ENCODE measurements at regions not wholly inside any gene's neighbourhood (a gene's known extent, or its start where the extent isn't known, plus 50 kb on each side); places are given as distances from the start of the nearest gene placed in this dataset.
A peak's percentile ranks its signal among the peaks of the same experiment; 100 is the strongest.

DNA sequence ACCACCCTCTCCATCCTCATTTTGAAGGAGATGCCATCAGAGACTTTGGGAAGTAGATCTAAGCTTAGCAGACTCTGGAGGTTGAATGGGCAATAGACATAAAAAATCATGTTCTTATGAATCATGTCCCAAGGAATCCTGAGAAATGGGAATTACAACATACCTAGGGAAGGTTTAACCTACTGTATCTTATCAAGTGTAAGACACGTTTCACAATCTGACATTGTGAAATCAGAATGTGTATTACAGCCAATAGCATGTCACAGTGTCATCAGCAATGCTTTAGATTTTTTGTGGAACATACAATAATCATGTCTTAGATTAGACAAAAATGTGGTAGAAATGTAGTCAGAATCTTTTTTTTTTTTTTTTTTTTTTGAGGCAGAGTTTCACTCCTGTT, 332.4 kb upstream of the TLE3 start:
- DNase-seq (ENCODE audit: extremely low read depth in 1 of 2, low read depth in 1 of 2), result no peak

DNA sequence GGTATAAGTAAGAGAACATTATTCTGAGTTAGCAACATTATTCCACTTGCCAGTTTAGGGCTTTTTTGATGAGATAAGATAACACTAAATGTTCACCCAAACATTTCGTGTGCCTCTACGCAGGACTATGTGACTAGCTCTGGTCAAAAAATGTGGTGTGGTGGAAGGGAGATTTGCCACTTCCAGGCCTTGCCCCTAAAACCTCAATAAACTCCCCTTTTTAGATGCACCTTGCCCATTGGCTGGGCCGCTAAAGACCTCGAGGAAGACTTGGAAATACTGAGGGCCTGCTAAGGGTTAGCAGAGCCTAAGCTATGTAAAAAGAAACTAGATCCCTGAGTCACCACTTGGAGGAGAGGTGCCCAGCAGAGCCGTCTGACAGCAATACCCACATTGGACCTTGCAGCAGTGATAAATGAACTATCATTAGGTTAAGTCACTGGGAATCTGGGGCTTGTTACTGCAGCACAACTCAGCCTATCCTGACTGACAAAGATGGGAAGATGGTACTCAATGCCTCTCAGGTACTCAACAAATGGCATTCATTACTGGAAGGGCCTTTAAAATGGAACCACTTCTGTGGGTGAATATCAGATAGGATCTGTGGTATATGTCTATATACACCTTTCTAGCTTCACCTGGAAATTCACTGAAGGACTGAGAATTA, 331.5 kb upstream of the TLE3 start:
- DNase-seq (ENCODE audit: extremely low read depth in 1 of 2, low read depth in 1 of 2), result no peak

DNA sequence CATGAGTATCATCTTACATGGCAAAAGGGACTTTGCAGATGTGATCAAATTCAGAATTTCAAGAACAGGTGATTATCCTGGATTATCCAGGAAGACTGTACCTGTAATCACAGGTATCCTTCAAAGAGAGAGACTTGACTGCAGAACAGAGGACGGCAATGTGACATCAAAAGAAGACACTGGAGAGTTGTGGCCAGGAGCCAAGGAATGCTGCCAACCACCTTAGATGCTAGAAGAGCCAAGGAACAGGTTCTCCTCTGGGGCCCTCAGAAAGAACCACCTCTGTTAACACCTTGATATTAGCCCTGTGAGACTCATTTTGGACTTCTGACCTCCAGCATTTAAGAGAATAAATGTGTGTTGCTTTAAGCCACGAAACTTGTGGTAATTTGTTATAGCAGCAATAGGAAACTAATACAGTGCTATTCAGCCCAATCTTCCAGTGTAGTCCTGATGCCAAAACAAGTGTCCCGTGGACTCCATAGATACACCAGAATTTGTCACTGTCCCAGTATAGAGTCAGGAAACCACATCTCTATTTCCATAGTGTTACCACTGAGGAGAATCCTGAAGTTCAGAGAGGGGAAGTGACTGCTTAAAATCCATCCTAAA, 330.6 kb upstream of the TLE3 start:
- DNase-seq (ENCODE audit: extremely low read depth in 1 of 2, low read depth in 1 of 2), result no peak

DNA sequence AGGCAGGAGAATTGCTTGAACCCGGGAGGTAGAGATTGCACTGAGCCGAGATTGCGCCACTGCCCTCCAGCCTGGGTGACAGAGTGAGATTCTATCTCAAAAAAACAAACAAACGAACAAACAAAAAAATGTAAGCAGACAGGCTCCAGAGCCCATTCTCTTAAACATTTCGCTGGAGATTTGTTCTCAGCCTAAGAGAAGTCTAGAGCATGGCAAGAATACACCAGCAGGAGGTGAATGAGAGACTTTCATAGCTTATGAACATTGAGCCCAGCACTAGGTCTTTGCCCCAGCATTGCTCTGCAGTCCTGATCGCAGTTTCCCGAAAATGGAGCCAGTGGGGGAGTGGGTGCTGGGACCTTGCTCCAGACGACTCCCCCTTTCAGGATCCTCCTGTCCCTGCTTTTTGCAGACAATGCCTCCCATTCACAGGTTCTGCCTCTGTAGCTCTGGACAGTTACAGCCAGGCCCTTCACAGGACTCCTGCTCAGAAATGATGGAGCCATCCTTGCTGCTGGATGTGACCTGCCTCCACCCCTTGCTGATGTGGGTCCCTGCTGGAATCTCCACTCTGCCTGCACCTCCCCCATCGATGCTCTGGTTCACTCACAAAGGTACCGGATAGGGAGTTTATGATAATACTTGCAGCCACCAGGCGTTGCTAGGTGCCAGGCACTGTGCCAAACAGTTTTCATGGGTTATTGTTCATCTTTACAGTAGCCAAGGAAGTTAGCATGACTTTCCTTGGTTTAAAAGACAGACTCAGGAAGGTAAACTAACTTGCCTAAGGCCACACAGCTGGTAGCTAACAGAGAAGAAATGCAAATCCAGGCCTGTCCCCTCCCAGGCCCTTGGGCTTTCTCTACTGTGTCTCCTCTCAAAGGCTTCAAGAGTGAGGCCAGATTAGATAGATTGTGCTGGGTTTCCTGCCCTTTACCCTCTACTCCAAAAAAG, 329.7 kb upstream of the TLE3 start:
- no peak for DNase-seq (ENCODE audit: extremely low read depth in 1 of 2, low read depth in 1 of 2)

DNA sequence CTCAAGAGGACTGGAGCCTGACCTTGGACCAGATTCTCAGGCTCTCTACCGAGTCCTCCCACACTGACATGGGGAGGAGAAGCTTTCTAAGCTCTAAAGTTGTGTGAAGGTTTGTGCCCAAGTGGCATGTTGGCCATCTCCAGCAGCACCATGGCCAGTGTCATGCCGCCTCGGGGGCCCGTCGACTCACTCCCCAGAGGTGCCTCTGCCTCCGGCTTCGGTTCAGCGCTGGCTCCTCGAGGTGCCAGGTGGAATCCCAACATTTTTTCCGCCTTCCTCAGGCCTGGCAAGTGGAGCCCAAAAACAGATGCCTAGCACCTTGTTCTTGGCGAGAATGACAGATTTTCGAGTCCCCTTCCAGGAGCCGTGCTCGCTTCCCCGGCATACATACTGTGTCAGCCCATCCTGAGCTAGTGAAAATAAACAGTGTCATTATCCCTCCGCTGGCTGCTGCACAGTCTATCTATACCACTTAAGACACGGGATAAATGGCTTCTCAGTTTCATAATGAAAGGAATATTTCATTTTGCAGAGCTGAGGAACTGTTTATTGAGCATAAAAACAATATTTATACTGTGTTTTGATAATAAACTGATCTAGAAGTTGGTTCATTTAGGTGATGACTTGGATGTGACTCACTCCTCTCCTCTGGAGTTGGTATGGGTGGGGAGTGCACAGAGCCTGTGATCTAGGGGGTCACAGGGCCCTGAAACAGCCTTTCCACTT, 328.5 kb upstream of the TLE3 start:
- peak in 1 of 2 donors; percentile 6 for DNase-seq (ENCODE audit: extremely low read depth in 1 of 2, low read depth in 1 of 2)

DNA sequence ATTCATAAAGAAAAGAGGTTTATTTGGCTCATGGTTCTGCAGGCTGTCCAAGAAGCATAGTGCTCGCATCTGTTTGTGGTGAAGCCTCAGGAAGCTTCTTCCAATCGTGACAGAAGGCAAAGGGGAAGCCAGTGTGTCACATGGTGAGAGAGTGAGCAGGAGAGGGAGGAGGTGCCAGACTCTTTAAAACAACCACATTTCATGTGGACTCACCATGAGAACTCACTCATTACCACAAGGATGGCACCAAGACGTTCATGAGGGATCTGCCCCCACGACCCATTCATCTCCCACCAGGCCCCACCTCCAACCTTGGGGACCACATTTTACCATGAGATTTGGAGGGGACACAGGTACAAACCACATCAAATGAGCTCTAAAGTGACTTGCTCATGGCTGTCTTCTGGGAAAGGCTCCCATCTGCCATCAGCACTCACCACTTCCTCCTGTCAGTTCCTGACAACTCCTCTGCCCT, 327.3 kb upstream of the TLE3 start:
- peak in 1 of 2 donors; percentile 40 for DNase-seq (ENCODE audit: extremely low read depth in 1 of 2, low read depth in 1 of 2)

DNA sequence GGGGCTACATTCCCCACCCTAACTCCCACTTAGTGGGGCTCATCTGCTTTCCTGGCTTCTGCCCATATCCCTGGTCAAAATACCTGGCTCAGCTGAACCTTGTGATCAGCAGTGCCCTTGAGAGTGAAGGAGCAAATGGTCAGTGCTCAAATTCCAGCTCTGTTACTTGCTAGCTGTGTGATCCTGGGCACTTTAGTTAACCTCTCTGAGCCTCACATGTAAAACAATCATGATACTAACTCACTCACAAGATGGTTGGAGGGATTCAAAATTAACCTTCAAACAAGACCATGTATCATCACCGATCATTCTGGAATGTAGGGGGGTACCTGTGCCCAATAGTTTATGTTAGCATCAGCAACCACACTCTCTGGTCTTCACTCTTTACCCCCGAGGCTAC, 325.6 kb upstream of the TLE3 start:
- DNase-seq (ENCODE audit: extremely low read depth in 1 of 2, low read depth in 1 of 2), result no peak

DNA sequence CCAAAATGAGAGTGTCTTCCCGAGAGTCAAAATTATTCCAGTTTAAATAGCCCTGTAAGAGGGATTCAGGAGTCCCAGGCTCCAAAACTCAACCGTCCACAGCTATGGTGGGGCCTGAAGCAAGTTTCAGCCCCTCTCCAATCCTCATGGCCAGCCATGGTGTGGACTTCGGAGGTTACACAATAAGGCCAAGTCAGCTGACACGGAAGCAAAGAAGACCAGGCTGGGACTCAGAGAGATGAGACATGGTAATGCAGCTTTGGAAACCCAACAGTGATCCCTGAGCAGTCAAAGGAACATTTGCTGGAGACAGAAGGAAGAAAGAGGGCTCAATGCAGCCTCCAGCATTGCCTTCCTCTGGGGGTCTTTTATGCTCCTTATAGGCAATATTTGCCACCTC, 324.6 kb upstream of the TLE3 start:
- no peak for DNase-seq (ENCODE audit: extremely low read depth in 1 of 2, low read depth in 1 of 2)

DNA sequence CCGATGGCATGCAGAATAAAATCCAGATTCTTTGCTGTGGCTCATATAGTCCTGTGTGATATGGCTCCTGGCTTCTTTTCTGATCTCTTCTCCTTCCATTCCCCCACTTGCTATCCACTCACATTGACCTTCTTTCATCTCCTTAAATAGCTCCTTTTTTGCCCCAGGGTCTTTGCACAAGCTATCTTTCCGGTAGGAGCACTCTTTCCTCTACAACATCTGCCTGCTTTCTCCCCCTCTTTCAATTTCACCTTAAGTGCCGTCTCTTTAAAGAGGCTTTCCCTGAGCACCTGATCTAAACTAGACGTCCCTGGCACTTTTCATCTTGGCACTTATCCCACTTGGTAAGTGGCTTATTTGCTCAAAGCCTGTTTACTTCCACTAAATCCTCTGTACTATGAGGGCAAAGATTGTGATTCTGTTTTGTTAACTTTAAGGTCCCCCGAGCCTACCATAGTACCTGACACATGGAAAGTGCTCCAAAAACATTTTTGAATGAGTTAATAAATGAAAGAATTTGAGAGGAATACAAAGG, 323.3 kb upstream of the TLE3 start:
- no peak for DNase-seq (ENCODE audit: extremely low read depth in 1 of 2, low read depth in 1 of 2)

DNA sequence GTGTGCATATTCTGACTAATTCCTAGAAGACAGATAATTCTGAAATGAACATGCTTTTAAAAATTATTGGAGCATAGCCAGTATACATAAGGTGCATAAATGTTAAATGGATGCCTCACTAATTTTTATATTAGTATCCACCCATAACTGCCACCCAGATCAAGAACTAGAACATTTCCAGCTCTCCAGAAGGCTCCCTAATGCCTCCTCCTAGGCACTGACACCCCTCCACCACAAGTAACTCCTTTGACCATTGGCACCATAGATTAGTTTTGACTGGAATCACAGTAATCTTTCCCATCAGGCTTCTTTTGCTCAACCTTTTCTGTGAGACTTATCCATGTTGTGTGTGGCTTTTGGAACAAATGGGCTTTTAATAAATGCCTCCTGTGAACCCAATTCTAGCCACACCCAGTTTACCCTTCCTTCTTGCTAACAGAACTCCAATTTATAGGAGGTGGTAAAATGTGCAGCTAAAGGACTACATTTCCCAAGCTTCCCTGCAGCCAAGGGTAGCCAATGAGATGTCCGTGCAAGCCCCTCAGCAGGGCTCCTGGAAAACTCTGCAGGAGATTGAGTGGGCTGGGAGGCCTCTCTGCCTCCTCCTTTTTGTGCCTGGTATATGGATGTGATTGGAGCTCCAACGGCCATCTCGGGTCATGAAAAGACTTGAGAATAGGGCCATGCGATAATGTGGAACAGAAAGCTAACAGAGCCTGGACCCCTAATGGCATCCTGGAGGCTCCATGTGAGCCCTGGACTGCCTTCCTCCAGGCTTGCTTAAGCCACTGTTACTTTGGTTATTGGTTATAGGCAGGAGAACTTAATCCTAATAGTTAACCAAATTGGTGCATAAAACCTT, 322.6 kb upstream of the TLE3 start:
- no peak for DNase-seq (ENCODE audit: extremely low read depth in 1 of 2, low read depth in 1 of 2)

DNA sequence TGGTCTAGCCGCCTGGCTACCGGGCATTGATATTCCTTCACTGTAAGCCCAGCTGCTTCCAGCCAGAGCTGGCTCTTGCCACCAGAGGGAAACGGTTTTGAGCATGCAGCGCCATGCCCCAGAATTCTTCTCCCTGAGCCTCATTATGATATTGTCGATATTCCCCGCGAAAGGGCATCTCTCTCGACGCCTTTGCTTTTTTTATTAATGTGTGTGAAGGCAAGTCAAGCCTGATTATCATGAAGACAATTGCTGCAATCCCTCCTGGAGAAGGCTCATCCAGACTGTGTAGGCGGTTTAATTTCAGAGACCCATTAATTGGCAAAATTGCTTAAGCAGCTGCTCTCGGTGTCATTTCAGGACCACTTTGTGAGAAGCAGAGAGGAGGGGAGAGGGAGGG, 321.2 kb upstream of the TLE3 start:
- no peak for DNase-seq (ENCODE audit: extremely low read depth in 1 of 2, low read depth in 1 of 2)

DNA sequence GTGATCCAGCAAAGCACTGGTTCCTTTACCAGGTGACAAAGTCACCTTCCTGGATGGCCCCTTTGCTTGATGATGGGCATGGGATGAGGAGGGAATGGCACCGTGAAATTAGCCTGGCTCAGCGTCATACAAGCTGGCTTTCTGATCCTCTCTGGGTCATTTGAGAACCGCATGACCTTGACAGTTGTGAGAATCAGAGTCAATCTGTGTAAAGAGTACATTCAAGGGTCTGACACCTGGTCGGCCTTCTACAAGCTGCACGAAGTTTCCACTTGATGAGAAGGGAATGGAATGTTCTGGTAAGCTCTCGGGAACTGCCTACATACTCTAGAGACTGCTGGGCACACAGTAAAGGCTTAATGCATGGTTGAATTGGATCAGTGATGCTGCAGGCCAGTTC, 319.8 kb upstream of the TLE3 start:
- DNase-seq (ENCODE audit: extremely low read depth in 1 of 2, low read depth in 1 of 2), result no peak

- no peak for DNase-seq (ENCODE audit: extremely low read depth in 1 of 2, low read depth in 1 of 2)
Observed at GRCh38 chr15:70416829-70417228, 319.1 kb upstream of the TLE3 start.

GRCh38 chr15:70415398-70415797, 317.7 kb upstream of the TLE3 start:
- no peak for DNase-seq (ENCODE audit: extremely low read depth in 1 of 2, low read depth in 1 of 2)

DNA sequence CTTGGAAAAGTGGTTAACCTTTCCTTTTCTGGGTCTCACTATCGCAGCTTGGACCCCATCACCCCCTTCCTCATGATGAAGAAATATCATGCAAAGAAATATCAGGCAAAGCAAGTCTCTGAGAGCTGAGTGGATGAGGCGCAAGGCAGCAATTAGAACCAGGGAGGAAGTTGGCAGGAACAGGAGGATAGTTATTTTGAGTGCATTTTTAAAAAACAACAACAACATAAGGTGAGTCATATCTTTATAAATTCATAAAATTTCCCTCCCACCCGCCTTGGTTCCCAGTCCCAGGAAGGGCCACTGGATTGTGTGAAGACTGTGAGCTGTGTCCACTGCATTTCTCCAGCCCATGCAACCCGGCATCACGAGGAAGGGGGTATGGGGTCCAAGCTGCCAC, 316.9 kb upstream of the TLE3 start:
- DNase-seq (ENCODE audit: extremely low read depth in 1 of 2, low read depth in 1 of 2), result no peak

GRCh38 chr15:70412794-70413193, 315.1 kb upstream of the TLE3 start:
- no peak for DNase-seq (ENCODE audit: extremely low read depth in 1 of 2, low read depth in 1 of 2)

DNA sequence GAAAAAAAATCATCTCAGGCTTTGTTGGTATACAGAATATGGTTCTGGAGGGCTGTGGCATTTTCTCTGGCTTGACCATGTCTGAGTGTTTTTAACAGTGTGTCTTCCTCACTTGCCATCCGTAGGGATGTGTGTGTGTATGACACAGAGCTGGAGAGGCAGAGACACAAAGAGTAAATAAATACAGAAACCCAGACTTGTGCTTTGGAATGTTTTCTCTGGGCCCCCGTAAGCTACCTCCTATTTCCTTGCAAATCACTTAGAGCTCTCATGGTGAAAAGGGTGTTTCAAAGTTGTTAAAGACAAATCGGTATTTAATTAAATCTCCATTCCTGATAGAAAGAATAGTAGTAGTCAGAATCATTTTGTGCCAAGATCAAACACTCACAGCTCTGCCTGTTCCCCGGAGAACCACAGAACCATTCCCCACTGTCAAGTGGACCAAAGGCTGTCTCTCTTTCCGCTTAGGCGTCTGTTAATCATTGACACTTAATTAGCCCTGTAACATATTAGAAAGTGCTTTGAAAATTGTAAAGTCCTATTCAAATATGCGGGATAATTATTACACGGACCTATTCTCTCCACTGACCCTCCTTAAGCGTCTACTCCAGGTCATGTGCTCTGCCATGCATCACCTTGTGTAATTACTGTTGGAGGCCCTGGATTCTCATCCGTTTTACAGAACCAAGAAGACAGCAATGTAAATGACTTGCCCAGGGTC, 313.6 kb upstream of the TLE3 start:
- DNase-seq (ENCODE audit: extremely low read depth in 1 of 2, low read depth in 1 of 2), result no peak

DNA sequence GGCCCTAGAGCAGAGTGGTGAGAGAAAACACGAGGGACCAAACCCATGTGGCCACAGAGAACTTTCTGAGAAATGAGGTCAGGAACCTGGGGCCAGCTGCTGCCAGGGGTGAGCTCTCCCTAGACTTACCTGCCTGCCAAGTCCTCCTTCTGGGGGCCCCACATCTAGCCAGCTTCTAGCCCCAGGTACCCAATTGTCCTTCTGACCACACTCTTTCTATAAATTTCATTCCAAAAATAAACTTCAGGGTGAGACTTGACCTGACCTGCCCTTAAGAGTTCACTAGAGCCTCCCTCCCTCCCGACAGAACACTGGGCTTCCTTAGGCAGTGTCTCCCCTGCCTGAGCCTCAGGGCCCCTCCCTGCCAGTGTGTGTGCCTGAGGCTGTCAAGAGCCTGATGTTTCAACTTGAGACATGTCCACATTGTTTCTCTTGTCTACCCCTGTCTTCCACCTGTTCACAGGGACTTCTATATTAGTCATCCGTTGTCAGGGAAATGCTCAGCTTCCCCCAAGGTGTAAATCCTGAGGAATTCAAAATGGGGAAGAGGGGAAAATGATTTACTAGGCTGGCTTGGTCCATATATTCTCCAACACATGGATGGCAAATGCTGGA, 312.8 kb upstream of the TLE3 start:
- no peak for DNase-seq (ENCODE audit: extremely low read depth in 1 of 2, low read depth in 1 of 2)

DNA sequence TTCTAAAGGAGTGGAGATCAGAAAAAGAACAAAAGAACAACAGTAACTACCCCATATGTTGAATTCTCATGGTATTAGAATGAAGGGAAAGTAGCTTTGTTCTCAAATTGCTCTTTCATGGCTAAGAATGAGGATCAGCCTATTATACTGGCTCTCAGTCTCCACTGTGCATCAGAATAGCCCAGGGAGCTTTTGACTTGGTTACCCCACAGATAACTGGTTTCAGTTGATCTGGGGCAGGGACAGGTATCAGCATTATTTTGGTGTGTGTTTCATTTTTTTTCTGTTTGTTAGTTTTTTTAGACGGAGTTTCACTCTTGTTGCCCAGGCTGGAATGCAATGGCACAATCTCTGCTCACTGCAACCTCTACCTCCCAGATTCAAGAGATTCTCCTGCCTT, 311.7 kb upstream of the TLE3 start:
- no peak for DNase-seq (ENCODE audit: extremely low read depth in 1 of 2, low read depth in 1 of 2)

All from stimulated activated CD8-positive, alpha-beta memory T cell treated with anti-CD3 and anti-CD28 coated beads, Interleukin-7, amount 100 ng/mL, for 48 hours (primary cell).